Activated CD8-positive, alpha-beta T cell treated with anti-CD3 and anti-CD28 coated beads for 36 hours (primary cell): ENCODE measurements at regions not wholly inside any gene's neighbourhood (a gene's known extent, or its start where the extent isn't known, plus 50 kb on each side); places are given as distances from the start of the nearest gene placed in this dataset.

Experiments
- ATAC-seq: fragments of 200-7000 bp; cut with Tn5 transposase; one replicate; pipeline ENCODE4 v1.10.0; 2021; ENCODE audit warnings: mild to moderate bottlenecking, moderate library complexity
- CTCF ChIA-PET: fragments of 350-600 bp; sonication (Branson Sonifier 250); formaldehyde crosslinking; loops from one replicate; lab custom pipeline; 2021; ENCODE audit warnings: antibody characterized with exemption; lab: Charles Lee
- POLR2A ChIA-PET: fragments of 350-600 bp; sonication (Branson Sonifier 250); formaldehyde crosslinking; loops from one replicate; lab custom pipeline; 2021; ENCODE audit warnings: antibody characterized with exemption; lab: Charles Lee
- DNase-seq: peaks from one replicate; pipeline ENCODE4 v3.0.0-alpha.2; 2020
- H3K27ac Mint-ChIP-seq: one replicate; pipeline ENCODE4 v1.8.0; 2021; ENCODE audit warnings: mild to moderate bottlenecking, mixed read lengths
- H3K27me3 Mint-ChIP-seq: one replicate; pipeline ENCODE4 v1.8.0; 2021; ENCODE audit warnings: mixed read lengths
- H3K36me3 Mint-ChIP-seq: one replicate; pipeline ENCODE4 v1.8.0; 2021; ENCODE audit warnings: low read depth, mixed read lengths
- H3K4me1 Mint-ChIP-seq: one replicate; pipeline ENCODE4 v1.8.0; 2021; ENCODE audit warnings: low read depth, mixed read lengths
- H3K4me3 Mint-ChIP-seq: one replicate; pipeline ENCODE4 v1.8.0; 2021; ENCODE audit warnings: mild to moderate bottlenecking, moderate library complexity, mixed read lengths
- H3K9me3 Mint-ChIP-seq: one replicate; pipeline ENCODE4 v1.8.0; 2021; ENCODE audit warnings: mixed read lengths
- intact Hi-C: fragments of 100-400 bp; cut with micrococcal nuclease; formaldehyde crosslinking; loops from one replicate; pipeline ENCODE4 v1.10.0; 2022
- TF ChIP-seq, protein P1 (sequence below): fragments of 200-600 bp; IDR thresholded peaks from one replicate; pipeline ENCODE4 v1.8.0; 2022; ENCODE audit warnings: antibody characterized with exemption, mild to moderate bottlenecking

DNA sequence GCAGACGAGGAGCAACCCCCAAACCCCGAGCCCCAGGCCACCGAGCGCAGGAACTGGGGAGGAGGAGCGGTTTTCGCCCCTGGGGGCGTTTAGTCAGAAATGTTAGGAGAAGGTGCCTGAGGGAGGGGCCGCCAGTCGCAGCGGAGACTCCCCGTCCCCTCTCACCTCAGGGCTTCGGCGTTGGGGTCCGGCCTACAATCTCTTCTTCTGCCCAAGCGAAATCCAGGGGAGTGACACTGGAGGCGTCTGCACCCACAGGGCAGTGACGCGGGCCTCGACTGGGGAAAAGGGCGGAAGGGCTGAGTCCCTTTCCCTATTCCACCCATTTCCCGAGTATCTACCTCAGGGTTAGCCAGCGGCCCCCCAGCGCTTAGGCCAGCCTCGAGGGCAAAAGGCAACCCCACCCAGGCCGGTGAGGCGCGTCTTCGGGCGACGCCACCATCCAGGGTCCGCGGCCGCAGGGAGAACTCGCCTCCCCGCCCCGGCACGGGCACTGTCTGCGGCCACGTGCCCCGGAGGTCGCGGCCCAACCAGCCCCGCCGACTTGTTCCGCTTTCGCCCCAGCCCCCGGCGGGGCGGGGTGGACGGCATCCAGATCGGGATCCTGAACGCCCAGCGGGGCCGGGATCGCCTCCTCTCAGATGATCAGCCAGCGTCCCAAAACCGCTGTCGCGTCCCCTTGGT, 118.7 kb upstream of the BARHL2 start:
- intact Hi-C loops = loop anchor here (5.0 kb wide), 1 partner anchor 109 kb away; no protein-coding TSS in a partner anchor
- peaks cover 17% of the 10 kb centered on the region for H3K4me1 Mint-ChIP-seq
- no peaks in the 10 kb centered on the region for H3K36me3 Mint-ChIP-seq
- DNase-seq (peak; percentile 3), ATAC-seq (no peak)
- peaks cover 83% of the 10 kb centered on the region for H3K27me3 Mint-ChIP-seq
- H3K27ac Mint-ChIP-seq = no peak overlapping the region
- no peaks in the 10 kb centered on the region for H3K9me3 Mint-ChIP-seq
- ChIA-PET POLR2A (interaction anchor here (1.3 kb wide), 1 partner anchor 8 kb away, joined by 4 read pairs; no protein-coding TSS in a partner anchor), CTCF (no interaction called here)
- TF ChIP-seq, protein P1, sequence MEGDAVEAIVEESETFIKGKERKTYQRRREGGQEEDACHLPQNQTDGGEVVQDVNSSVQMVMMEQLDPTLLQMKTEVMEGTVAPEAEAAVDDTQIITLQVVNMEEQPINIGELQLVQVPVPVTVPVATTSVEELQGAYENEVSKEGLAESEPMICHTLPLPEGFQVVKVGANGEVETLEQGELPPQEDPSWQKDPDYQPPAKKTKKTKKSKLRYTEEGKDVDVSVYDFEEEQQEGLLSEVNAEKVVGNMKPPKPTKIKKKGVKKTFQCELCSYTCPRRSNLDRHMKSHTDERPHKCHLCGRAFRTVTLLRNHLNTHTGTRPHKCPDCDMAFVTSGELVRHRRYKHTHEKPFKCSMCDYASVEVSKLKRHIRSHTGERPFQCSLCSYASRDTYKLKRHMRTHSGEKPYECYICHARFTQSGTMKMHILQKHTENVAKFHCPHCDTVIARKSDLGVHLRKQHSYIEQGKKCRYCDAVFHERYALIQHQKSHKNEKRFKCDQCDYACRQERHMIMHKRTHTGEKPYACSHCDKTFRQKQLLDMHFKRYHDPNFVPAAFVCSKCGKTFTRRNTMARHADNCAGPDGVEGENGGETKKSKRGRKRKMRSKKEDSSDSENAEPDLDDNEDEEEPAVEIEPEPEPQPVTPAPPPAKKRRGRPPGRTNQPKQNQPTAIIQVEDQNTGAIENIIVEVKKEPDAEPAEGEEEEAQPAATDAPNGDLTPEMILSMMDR = no peak
- no peak overlapping the region for H3K4me3 Mint-ChIP-seq

DNA sequence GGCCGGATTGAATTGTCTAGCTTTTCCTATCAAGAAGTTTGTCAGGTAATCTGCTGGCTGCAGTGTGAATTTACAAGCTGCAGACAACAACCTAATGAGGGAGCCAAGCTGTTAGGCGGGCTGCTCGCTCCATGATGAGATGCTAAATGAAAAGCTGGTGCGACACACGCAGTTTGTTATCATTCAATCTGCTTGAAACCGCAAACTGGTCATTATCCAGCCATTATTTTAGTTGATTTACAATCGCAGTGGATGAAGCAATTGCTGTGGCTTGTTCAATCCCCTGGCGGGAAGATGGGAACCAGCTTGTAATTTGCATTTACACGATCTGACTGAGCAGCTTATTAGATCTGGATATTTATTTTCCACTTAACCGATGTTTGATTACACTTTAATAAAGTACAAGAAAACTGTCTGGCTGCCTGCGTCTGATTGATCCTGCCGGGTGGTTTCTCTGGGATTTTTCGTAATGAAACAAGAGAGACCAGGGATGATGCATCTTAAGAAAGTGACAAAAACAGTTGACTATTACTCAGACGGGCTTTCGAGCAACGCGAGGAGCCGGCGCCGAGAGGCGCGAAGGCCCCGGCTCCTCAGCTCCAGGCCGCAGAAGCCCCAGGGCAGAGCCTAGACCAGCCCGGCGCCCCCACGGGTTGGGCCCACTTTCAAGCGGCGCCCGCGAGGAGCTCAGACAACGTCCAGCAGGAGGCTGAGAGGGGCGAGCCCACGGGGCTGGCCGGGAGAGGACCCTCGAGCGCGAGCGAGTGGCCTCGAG, 118.0 kb upstream of the BARHL2 start:
- no peak overlapping the region for H3K27ac Mint-ChIP-seq
- ChIA-PET CTCF (interaction anchor here (3.1 kb wide), 1 partner anchor 113 kb away, joined by 15 read pairs; no protein-coding TSS in a partner anchor), POLR2A (interaction anchor here (0.8 to 1.3 kb wide), 2 partner anchors 9 to 17 kb away, joined by 4 read pairs; no protein-coding TSS in a partner anchor)
- no peaks in the 10 kb centered on the region for H3K9me3 Mint-ChIP-seq
- DNase-seq (peak; percentile 24), ATAC-seq (peak; percentile 47)
- no peaks in the 10 kb centered on the region for H3K36me3 Mint-ChIP-seq
- TF ChIP-seq, protein P1 = no peak
- H3K4me1 Mint-ChIP-seq = peaks cover 17% of the 10 kb centered on the region
- H3K4me3 Mint-ChIP-seq = no peak overlapping the region
- intact Hi-C loops = loop anchor here (5.0 kb wide), 1 partner anchor 108 kb away; no protein-coding TSS in a partner anchor
- H3K27me3 Mint-ChIP-seq = peaks cover 80% of the 10 kb centered on the region

DNA sequence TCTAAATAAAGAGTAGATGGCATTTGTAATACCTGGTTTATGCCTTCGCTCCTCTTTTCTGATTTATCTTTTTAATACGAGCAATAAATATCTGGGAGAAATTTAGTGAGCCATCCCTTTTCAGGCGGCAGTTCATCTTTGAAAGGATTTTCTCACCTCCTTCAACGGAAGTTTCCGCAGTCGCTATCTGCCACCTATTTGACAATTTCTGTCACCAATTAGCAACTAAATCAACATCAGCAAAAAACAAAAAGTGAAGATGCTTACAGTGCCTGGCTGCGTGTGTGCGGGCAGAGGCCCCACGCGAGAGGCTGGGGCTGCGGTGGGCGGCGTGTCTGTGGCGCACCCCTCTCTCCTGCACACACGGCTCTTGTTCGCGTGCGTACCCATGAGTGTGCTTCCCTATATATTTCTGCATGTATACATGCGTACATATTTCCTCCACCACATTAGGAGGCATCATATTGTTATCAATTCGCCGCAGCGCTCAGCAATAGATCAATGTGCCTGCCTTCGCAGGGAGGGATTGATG, 117.3 kb upstream of the BARHL2 start:
- Mint-ChIP-seq H3K36me3 (no peaks in the 10 kb centered on the region), H3K4me1 (peaks cover 17% of the 10 kb centered on the region), H3K9me3 (no peaks in the 10 kb centered on the region), H3K27me3 (peaks cover 77% of the 10 kb centered on the region), H3K27ac (no peak overlapping the region), H3K4me3 (no peak overlapping the region)
- TF ChIP-seq, protein P1 = no peak
- CTCF ChIA-PET = interaction anchor here (3.1 kb wide), 1 partner anchor 113 kb away, joined by 15 read pairs; no protein-coding TSS in a partner anchor
- POLR2A ChIA-PET = interaction anchor here (0.8 to 1.3 kb wide), 2 partner anchors 9 to 18 kb away, joined by 4 read pairs; no protein-coding TSS in a partner anchor
- ATAC-seq (no peak), DNase-seq (no peak)
- intact Hi-C loops = no loop called here

DNA sequence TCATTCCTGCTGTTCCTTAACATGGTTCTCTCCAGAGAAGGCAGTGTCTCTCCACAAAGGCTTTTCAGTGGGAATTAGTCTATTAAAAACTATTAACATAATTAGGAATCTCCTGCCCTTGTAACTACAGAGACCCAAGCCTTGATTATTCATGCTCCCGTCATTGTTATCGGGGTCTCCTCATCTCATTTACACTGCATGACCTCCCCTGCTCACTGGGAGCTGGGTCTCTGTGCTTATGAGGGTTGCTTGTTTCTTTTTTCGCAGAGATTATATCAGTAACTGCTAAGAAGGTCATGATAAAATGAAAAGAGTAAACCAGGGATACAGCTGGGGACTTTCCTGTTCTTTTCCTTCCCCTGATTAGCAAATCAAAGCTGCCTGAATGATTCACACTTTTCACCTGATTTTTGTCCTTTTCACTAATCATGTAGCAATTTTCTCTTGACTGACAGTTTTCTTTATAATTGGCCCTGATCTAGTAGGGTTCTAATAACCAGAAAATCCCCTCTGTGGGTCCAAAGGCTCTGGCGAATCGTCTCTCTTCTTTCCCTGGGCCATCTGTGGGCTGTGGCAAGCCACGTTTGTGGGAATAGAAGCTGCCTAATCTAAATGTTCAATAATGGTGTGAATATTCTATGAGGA, 116.5 kb upstream of the BARHL2 start:
- CTCF ChIA-PET = interaction anchor here (0.7 to 3.2 kb wide), 7 partner anchors 19 to 330 kb away, joined by 3 to 15 read pairs (median 5); no protein-coding TSS in a partner anchor
- ATAC-seq (no peak), DNase-seq (no peak)
- intact Hi-C loops = no loop called here
- POLR2A ChIA-PET = interaction anchor here (0.5 to 1.0 kb wide), 2 partner anchors 18 to 123 kb away, joined by 3 read pairs; no protein-coding TSS in a partner anchor
- no peaks in the 10 kb centered on the region for H3K36me3 Mint-ChIP-seq
- H3K4me3 Mint-ChIP-seq = no peak overlapping the region
- H3K27ac Mint-ChIP-seq = no peak overlapping the region
- H3K4me1 Mint-ChIP-seq = peaks cover 17% of the 10 kb centered on the region
- H3K27me3 Mint-ChIP-seq = peaks cover 76% of the 10 kb centered on the region
- TF ChIP-seq, protein P1 = no peak
- no peaks in the 10 kb centered on the region for H3K9me3 Mint-ChIP-seq
